NCI-H2107 (cell line): ENCODE measurements at regions not wholly inside any gene's neighbourhood (a gene's known extent, or its start where the extent isn't known, plus 50 kb on each side); places are given as distances from the start of the nearest gene placed in this dataset.

Experiments
- DNase-seq: peaks from one replicate; lab custom pipeline; 2025; lab: John Stamatoyannopoulos, UW

DNA sequence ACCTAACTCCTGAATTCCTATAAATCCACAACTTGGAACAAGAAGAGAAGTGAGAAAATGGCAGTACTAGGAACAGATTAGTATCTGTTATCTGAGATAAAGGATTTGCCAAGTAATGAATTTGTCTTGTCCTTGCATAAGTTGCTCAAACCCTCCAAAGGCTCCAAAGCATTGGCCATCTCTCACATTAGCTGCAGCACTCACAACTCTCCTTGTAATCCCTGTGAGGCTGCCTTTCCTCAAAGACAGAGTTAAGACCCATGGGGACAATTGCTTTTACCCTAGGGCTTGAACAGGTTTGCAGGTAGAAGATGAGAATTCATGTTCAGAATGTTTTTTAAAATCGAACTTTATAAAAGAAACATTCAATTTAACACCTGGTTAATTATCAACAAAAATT is 1702.2 kb downstream of the EFNB2 start:
- no peak for DNase-seq

- DNase-seq = no peak
Measured at GRCh38 chr13:104832231-104832630, 1703.2 kb downstream of the EFNB2 start.

- DNase-seq = no peak
Measured at GRCh38 chr13:104831831-104832230, 1703.6 kb downstream of the EFNB2 start.

DNA sequence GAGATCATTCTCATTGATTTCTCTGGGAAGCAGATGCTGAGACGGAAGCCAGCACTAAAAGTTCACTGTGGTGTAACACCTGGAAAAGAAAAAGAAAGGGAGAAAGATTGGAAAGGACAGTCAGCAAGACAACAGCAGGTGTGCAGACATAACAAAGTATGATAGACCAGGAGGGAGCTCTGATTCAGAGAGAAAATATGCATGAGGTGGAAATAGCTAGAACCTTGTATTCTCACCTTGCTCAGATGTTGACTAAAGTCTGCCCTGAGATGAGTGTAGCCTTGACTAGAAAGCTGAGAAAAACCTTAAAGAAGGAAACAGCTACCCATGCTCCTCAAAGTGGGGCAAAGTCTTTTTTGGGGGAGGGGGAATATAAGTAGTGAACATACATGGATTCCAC is 1711.8 kb downstream of the EFNB2 start:
- no peak for DNase-seq

DNA sequence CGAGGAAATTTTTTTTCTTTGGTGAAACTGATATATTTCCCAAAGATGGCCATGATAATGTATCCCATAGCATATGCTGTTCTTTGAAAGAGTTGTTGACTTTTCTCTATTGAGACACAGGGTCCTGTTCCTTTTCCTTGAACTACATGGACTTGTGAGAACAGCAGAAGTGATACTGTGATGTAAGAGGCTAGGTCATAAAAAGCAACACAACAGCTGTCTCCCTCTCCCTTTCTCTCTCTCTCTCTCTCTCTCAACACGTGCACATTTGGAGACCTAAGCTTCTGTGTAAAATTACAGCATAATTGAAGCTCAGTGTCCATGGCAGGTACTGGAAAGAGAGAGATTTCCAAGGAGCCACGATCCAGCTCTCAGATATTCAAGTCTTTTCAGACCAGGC is 1712.4 kb downstream of the EFNB2 start:
- no peak for DNase-seq

- DNase-seq = no peak
Measured at GRCh38 chr13:104817271-104817670, 1718.2 kb downstream of the EFNB2 start.

DNA sequence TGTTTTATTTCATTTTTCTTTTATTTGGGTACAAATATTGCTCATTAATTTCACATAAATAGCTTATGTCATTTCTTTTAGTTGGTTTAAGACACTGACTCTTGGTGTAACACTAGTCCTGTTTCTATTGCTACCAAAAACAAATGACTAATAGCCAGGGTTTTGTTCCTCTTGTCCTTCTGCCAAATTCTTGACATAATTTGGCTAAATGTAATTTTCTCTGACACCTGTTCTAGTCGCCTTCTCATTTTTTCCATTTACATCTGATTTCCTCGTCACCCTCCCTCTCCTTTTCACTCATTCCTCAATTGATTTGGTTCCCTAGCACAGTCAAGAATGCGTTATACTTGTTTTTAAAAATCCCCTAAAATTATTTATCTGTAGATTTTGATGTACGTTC is 1718.7 kb downstream of the EFNB2 start:
- DNase-seq = no peak

- no peak for DNase-seq
Measured at GRCh38 chr13:104810242-104810641, 1725.2 kb downstream of the EFNB2 start.

DNA sequence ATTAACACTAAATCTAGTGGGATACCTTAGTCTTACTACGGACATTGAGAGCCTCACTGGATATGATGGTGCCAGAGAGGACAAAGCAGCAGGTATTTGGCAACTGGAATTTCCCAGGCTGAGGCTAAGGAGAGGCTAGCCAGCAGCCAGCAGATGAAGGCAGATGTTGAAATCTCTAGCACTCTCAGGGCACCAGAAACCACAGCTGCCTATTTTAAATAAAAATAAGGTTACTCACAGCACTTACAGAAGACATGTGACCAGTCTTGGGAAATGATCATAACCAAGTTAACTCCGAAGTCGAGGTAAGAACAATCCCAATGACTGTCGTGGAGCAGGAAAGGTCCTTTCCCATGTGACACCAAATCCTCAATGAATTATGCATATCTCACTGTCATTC is 1726.0 kb downstream of the EFNB2 start:
- DNase-seq = no peak

DNA sequence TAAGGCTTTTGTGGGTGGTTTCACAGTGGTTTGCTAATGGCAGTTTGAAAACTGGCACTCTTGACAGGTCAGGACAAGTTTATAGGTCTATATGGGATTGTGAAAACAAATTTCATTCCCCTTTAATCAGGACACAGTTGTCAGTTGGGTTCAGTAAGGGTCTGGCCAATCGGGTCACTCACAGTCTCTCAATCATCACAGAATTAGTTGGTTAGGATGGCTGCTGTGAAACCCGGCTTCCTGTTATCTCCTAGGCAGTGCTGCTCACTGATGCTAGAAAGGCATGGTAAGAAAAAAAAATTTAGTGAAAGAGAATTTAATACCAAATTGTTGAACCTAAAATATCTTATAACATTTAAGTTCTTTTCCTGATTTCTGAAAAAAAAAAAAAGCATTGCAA is 1730.1 kb downstream of the EFNB2 start:
- no peak for DNase-seq

- DNase-seq = no peak
Measured at GRCh38 chr13:104799152-104799551, 1732.9 kb upstream of the SLC10A2 start.

DNA sequence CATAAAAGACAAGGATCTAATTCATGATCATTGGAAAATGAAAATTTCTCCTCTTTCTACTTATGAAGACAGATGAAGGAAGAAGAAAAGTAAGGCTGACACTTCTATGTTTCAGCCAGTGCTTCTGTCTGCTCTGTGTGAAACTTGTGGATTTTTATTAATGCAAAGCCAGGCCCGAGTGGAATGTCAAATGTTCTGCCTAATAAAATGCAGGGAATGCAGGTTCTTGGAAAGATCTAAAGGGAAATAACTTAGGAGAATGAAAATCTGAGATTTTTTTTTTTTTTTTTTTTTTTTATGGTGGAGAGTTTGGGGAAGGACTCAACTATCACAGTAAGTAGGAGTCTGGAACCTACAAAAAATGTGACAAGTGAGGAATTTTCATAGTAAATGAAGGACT is 1732.3 kb upstream of the SLC10A2 start:
- DNase-seq = no peak

GRCh38 chr13:104796581-104796980 is 1730.4 kb upstream of the SLC10A2 start:
- DNase-seq = no peak

DNA sequence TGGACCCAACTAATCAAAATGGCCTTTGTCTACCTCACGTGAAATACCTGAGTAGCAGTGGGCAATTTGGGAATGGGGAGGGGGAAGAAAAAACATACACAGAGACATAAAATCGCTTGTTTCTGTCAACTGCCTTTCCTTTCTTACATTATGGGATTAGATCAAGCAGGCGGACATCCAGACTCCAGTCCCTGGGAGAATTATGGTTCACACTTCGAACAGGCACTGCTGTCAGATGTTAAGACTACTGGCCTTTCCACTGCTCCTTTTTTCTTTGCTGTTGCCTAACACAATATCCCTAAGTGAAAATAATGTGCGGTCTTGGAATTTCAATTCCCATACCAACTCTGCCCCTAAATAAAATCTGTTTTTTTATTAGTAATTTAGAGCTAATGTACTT is 1719.7 kb upstream of the SLC10A2 start:
- DNase-seq = no peak

- DNase-seq = no peak
Measured at GRCh38 chr13:104784891-104785290, 1718.7 kb upstream of the SLC10A2 start.

DNA sequence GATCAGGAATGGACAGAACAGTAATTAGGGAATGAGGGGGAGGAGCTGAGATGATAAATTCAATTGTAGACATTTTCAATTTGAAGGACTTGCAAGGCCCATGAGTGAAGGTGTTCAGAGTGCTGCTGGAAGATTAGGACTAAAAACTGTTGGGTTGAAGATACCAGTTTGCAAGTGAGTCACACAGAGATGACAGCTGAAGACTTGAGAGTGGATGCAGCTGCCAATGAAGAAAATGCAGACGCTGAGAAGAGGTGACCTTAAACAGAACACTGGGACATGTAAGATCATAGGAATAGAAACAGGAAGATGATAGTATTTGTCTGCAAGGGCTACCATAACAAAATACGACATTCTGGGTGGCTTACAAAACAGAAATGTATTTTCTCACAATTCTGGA is 1716.5 kb upstream of the SLC10A2 start:
- DNase-seq = no peak

GRCh38 chr13:104779311-104779993 is 1713.2 kb upstream of the SLC10A2 start:
- DNase-seq = no peak

- no peak for DNase-seq
Measured at GRCh38 chr13:104773775-104774174, 1707.6 kb upstream of the SLC10A2 start.

DNA sequence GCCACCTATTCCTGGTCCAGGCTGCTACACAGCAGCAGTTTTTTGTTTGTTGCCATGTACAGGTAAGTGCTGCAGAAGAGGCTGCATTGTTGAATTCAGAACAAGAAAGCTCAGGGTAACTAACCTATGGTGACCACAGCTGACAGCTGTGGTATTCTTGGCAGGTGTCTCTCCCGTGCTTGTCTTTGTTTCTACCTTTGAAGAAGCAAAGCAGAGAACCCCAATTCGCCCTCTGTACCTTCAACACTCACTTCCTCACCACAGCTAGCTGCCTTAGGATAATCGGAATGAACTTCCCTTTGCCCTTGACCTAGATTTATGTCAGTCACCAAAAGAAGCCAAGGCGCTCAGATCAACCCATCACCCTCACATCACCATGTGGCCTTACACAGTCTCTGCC is 1703.3 kb upstream of the SLC10A2 start:
- no peak for DNase-seq

GRCh38 chr13:104766319-104766718 is 1700.1 kb upstream of the SLC10A2 start:
- DNase-seq = no peak

DNA sequence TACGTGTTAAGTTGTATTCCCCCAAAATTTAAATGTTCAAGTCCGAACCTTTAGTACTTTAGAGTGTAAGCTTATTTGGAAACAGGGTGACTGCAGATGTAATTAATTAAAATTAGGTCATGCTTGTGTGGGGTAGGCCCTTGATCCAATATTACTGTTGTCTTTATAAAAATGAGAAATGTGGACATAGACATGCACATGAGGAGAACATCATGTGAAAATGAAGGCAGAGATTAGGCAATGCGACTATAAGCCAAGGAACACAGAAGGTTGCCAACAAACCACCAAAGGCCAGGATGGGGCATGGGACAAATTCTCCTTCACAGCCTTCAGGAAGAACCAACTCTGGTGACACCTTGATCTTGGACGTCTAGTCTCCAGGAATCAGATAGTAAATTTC is 1698.4 kb upstream of the SLC10A2 start:
- no peak for DNase-seq

DNA sequence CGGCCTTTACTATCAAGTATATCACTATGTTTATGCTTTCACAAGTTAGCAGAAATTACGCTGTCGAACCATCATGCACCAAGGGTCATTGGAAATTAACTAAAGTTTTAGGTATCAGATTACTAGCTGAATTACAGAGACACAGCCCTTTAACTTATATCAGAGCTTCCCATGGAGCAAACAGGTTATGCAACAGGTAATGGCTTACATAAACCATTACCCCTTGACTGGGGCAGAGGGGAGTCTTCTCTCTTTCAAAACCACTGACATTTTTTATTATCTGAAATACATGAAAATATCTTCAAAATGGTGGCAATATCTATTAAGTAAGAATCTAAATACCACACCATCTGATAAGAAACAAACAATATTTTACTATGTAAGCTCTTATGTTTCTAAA is 1692.9 kb upstream of the SLC10A2 start:
- no peak for DNase-seq

- no peak for DNase-seq
Measured at GRCh38 chr13:104757712-104758111, 1691.5 kb upstream of the SLC10A2 start.

- no peak for DNase-seq
Measured at GRCh38 chr13:104750377-104750776, 1684.2 kb upstream of the SLC10A2 start.
